ENCODE measurements at regions not wholly inside any gene's neighbourhood (a gene's known extent, or its start where the extent isn't known, plus 50 kb on each side); places are given as distances from the start of the nearest gene placed in this dataset.

DNA sequence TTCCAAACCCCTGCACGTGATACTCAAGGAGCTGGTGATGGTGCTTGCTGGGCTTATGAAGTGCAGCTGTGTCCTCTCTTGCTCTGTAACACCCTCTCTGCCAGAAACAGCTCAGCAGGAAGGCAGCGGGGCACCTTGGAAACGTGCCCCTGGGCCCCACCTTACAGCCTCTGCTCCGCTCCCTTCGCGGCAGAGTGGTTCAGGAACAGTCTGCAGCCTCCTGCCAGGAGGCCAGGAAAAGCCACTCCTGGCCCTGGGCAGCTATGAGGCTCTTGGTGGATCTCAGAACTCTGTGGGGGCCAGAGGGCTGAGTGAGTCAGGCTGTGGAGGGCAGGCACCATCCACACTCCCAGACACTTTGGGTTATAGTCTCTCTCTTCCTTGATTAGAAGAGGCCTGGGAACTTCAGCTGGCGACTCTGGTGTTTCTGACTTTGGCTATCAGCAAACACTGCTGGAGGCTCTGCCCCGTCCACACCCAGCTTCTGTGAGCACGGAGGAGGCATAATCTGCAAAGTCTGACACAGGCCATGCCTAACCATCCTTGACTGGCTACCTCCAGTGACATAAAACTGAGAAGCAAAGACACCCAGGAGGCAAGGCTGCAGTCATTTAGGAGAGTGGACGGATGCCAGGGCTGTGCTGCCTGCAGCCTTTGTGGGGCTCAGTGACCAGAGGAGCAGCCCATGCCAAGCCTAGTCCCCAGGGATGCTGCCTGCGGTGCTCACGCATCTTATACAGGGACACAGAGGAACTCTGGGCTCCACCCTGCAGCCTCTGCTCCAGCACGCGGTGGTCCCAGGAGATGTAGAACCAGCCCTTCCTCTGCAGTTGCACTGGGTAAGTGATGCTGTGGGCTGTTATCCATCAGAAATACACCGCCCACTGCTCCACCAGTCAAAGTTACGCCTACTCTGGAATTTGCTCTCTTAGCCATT lies 65.3 kb downstream of the METRNL start:
- Histone ChIP-seq H3K4me3 (ENCODE audit: low read depth, low read length) (no peak overlapping the region), H3K4me1 (ENCODE audit: control insufficient read depth, insufficient read depth, low read length) (no peaks in the 10 kb centered on the region), H3K9ac (ENCODE audit: low read depth, low read length) (no peak overlapping the region), H3K27me3 (ENCODE audit: control insufficient read depth, insufficient read depth, low read length) (no peaks in the 10 kb centered on the region), H3K36me3 (ENCODE audit: control insufficient read depth, insufficient read depth, low read length) (no peaks in the 10 kb centered on the region), H3K27ac (ENCODE audit: low read depth, low read length) (no peak overlapping the region), H3K9me3 (ENCODE audit: control insufficient read depth, insufficient read depth, low read length) (peaks cover 15% of the 10 kb centered on the region)

DNA sequence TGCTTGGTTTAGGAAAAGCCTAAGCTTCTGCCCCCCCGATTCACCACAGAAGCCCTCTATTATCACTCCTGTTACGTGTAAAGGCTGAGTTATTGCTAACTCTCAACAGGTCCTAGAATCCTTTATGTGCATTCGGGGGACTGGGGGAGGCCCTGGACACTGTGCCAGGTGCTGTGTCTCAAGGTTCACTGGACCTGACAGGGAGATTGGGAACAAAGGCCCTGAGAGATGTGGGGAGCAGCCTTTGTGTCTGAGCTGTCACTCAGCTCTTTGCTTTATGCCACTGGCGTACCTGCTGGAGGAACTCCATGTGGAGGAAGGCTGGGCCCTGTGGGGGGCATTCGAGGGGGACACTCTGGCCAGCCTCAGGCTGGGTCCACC lies 65.9 kb downstream of the METRNL start:
- no peak overlapping the region for H3K27ac ChIP-seq (ENCODE audit: low read depth, low read length)
- peaks cover 15% of the 10 kb centered on the region for H3K9me3 ChIP-seq (ENCODE audit: control insufficient read depth, insufficient read depth, low read length)
- no peaks in the 10 kb centered on the region for H3K27me3 ChIP-seq (ENCODE audit: control insufficient read depth, insufficient read depth, low read length)

DNA sequence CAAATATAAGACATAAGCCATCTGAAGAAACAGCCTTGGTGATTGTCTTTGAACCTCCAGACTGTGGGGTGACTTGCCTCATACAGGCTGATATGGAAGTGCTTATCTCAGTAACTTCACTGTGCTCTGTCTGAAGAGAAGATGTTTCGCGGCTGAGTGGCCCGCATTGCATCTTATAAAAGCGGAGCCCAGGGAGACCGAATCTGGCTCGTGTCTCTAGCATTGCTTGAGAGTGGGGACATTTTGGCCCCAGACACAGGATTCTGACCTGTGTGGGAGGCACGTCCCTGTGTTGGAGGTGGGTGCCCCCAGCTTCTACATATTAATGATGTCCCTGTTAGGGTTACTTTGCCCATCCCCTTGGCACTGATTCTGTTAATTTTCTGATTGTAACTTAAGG lies 66.4 kb downstream of the METRNL start:
- H3K9ac ChIP-seq (ENCODE audit: low read depth, low read length), result no peak overlapping the region
- no peaks in the 10 kb centered on the region for H3K27me3 ChIP-seq (ENCODE audit: control insufficient read depth, insufficient read depth, low read length)
- no peaks in the 10 kb centered on the region for H3K36me3 ChIP-seq (ENCODE audit: control insufficient read depth, insufficient read depth, low read length)
- no peak overlapping the region for H3K27ac ChIP-seq (ENCODE audit: low read depth, low read length)
- H3K4me1 ChIP-seq (ENCODE audit: control insufficient read depth, insufficient read depth, low read length), result no peaks in the 10 kb centered on the region
- H3K4me3 ChIP-seq (ENCODE audit: low read depth, low read length), result no peak overlapping the region
- peaks cover 15% of the 10 kb centered on the region for H3K9me3 ChIP-seq (ENCODE audit: control insufficient read depth, insufficient read depth, low read length)

More for the DNA sequence above, 65.9 kb downstream of the METRNL start:
- Histone ChIP-seq H3K4me3 (ENCODE audit: low read depth, low read length) (no peak overlapping the region), H3K4me1 (ENCODE audit: control insufficient read depth, insufficient read depth, low read length) (no peaks in the 10 kb centered on the region), H3K36me3 (ENCODE audit: control insufficient read depth, insufficient read depth, low read length) (no peaks in the 10 kb centered on the region), H3K9ac (ENCODE audit: low read depth, low read length) (no peak overlapping the region)

DNA sequence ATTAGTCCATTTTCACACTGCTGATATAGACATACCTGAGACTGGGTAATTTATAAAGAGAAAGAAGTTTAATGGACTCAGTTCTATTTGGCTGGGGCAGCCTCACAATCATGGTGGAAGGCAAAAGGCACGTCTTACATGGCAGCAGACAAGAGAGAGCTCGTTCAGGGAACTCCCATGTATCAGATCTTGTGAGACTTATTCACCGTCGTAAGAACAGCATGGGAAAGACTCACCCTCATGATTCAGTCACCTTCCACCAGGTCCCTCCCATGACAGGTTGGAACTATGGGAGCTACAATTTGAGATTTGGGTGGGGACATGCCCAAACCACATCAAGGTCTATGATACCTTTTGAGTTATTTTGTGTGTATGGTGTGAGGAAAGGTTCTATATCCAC lies 66.9 kb downstream of the METRNL start:
- H3K4me3 ChIP-seq (ENCODE audit: low read depth, low read length), result no peak overlapping the region
- no peak overlapping the region for H3K9ac ChIP-seq (ENCODE audit: low read depth, low read length)
- no peak overlapping the region for H3K27ac ChIP-seq (ENCODE audit: low read depth, low read length)
- peaks cover 2% of the 10 kb centered on the region for H3K4me1 ChIP-seq (ENCODE audit: control insufficient read depth, insufficient read depth, low read length)
- H3K27me3 ChIP-seq (ENCODE audit: control insufficient read depth, insufficient read depth, low read length), result no peaks in the 10 kb centered on the region
- H3K36me3 ChIP-seq (ENCODE audit: control insufficient read depth, insufficient read depth, low read length), result no peaks in the 10 kb centered on the region
- H3K9me3 ChIP-seq (ENCODE audit: control insufficient read depth, insufficient read depth, low read length), result peaks cover 15% of the 10 kb centered on the region

DNA sequence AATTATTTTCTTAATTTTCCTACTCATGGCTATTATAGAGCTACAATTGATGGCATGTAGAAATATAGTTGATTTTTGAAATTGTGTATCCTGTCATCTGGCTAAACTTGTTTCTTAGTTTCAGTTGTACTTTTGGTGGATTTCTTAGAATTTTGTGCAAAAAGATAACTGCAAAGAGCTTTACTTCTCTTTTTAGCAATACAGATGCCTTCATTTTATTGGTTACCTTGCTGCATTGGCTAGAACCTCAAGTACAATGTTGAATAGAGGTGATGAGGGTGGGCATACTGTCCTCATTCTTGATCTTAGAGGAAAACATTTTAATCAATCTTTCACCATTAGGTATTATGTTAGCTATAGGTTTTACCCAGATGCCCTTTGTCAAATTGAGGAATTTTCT lies 67.9 kb downstream of the METRNL start:
- Histone ChIP-seq H3K9me3 (ENCODE audit: control insufficient read depth, insufficient read depth, low read length) (peaks cover 11% of the 10 kb centered on the region), H3K36me3 (ENCODE audit: control insufficient read depth, insufficient read depth, low read length) (no peaks in the 10 kb centered on the region), H3K9ac (ENCODE audit: low read depth, low read length) (no peak overlapping the region), H3K27me3 (ENCODE audit: control insufficient read depth, insufficient read depth, low read length) (no peaks in the 10 kb centered on the region), H3K27ac (ENCODE audit: low read depth, low read length) (no peak overlapping the region), H3K4me3 (ENCODE audit: low read depth, low read length) (no peak overlapping the region), H3K4me1 (ENCODE audit: control insufficient read depth, insufficient read depth, low read length) (peaks cover 9% of the 10 kb centered on the region)

DNA sequence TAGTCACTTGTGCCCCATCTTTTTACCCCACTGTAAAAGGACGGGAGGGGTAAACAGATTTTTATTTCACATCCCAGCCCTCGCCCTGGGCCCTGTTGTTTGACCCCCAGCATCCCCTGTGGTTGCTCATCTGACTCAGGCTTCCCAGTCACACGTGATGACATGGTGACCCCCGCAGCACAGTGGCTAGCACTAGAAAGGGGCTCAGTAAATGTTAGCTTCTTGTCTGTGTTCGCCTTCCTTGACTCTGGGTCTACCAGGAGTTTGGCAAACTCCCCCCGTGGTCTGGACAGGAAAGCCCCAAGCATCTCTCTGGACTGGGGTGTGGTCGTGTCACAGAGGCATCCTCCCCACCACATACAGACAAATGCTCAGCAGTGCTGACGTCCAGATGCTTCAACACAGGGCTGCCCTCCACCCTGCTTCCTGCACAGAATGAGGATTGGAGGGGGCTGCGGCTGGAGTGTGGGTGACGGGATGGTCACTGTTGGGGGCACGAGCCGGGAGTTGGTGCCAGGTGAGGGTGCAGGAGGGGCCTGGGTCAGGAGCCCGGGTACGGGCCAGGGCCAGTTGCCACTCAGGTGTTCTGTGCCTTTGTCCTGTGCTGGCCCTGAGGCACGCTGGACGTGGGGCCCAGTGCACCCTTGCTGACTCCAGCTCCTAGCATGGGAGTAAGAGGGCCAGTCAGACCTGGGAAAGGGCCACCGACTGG lies 69.1 kb downstream of the METRNL start:
- Histone ChIP-seq H3K36me3 (ENCODE audit: control insufficient read depth, insufficient read depth, low read length) (no peaks in the 10 kb centered on the region), H3K27me3 (ENCODE audit: control insufficient read depth, insufficient read depth, low read length) (no peaks in the 10 kb centered on the region), H3K9me3 (ENCODE audit: control insufficient read depth, insufficient read depth, low read length) (no peaks in the 10 kb centered on the region; the same call in 1 of the 2 replicates), H3K4me3 (ENCODE audit: low read depth, low read length) (no peak overlapping the region), H3K4me1 (ENCODE audit: control insufficient read depth, insufficient read depth, low read length) (peaks cover 9% of the 10 kb centered on the region), H3K27ac (ENCODE audit: low read depth, low read length) (no peak overlapping the region), H3K9ac (ENCODE audit: low read depth, low read length) (no peak overlapping the region)

DNA sequence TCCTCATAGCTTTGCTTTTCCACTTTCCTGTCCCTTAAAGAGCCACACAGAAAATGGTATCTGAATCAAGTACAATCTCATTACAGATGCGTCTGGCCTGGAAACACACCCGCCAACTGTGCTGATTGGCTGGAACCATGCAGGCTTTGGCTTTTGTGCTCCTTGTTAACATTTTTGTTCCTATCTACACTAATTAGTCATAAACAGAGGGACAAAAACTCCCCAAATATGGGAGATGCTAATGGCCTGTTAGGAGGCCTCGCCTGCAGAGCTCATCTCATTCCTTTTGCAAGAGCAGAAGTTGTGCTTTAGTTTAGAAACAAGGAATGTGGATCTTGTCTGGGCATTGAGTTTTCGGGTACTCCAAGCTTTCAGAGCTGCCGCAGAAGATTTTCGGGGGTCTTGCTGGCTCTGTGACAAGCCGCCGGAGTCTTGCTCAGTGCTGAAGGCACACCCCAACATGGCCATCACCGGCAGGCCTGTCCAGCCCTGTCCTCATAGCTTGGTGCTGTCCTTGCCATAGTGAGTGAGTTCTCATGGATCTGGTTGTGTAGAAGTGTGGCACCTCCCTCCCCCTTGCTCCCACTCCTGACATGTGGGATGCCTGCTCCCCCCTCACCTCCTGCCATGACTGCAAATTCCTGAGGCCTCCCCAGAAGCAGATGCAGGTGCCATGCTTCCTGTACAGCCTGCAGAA lies 69.8 kb downstream of the METRNL start:
- Histone ChIP-seq H3K27me3 (ENCODE audit: control insufficient read depth, insufficient read depth, low read length) (no peaks in the 10 kb centered on the region), H3K36me3 (ENCODE audit: control insufficient read depth, insufficient read depth, low read length) (no peaks in the 10 kb centered on the region), H3K4me1 (ENCODE audit: control insufficient read depth, insufficient read depth, low read length) (peaks cover 9% of the 10 kb centered on the region)

DNA sequence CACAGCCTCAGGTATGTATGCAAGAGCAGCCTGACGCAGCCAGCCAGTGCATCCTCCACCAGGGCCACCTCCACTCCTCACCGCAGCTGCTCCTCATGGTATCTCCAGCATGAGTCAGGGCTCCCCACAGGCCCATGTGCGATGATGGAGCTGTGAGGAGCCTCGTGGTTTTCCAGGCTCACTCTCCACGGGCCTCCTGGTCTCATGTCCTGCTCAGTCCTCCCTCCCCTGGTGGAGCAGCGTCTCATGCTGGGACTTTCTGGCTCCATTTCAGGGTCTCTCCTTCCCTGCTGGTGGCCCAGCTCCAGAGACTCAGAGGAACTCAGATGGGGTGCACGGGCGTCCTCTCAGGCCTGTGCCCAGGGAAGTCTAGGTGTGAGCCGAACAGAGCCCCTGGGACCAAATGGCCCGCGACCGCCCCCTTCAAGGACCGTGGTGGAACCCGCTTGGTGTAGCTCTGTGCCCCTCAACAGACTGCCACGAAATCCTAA lies 70.4 kb downstream of the METRNL start:
- Histone ChIP-seq H3K36me3 (ENCODE audit: control insufficient read depth, insufficient read depth, low read length) (no peaks in the 10 kb centered on the region), H3K4me1 (ENCODE audit: control insufficient read depth, insufficient read depth, low read length) (peaks cover 9% of the 10 kb centered on the region), H3K9ac (ENCODE audit: low read depth, low read length) (no peak overlapping the region), H3K4me3 (ENCODE audit: low read depth, low read length) (no peak overlapping the region), H3K27me3 (ENCODE audit: control insufficient read depth, insufficient read depth, low read length) (no peaks in the 10 kb centered on the region), H3K9me3 (ENCODE audit: control insufficient read depth, insufficient read depth, low read length) (no peaks in the 10 kb centered on the region), H3K27ac (ENCODE audit: low read depth, low read length) (no peak overlapping the region)

More for the DNA sequence above, 69.8 kb downstream of the METRNL start:
- H3K9me3 ChIP-seq (ENCODE audit: control insufficient read depth, insufficient read depth, low read length), result no peaks in the 10 kb centered on the region
- H3K27ac ChIP-seq (ENCODE audit: low read depth, low read length), result no peak overlapping the region
- no peak overlapping the region for H3K4me3 ChIP-seq (ENCODE audit: low read depth, low read length)
- no peak overlapping the region for H3K9ac ChIP-seq (ENCODE audit: low read depth, low read length)

DNA sequence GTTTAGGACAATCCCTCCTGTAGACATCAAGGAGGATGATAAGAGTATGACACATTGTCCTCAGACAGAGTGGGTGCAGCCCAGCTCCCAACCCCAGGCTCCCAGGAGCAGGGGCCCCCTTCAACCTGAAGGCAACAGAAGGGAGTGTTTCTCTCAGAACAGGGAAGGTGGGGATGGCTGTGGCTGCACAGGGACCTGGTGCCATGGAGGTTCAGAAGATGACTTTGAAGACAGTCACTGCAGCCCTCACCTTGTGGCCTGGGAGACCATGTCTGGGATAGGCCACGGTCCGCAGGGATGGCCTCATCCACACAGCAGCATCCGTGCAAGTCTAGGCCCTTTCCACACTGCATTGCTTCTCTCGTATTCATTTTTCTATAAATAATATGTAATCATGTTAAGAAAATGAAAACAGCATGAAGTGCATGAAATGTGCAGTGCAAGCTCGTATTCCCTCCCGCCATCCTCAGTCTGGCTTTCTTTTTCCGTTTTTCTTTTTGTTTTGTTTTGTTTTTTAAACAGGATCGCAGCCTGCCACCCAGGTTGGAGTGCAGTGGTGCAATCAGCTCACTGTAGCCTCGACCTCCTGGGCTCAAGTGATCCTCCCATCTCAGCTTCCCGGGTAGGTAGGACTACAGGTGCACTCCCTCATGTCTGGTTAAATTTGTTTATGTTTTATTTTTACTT lies 71.1 kb downstream of the METRNL start:
- H3K9me3 ChIP-seq (ENCODE audit: control insufficient read depth, insufficient read depth, low read length), result no peaks in the 10 kb centered on the region
- no peak overlapping the region for H3K9ac ChIP-seq (ENCODE audit: low read depth, low read length)

DNA sequence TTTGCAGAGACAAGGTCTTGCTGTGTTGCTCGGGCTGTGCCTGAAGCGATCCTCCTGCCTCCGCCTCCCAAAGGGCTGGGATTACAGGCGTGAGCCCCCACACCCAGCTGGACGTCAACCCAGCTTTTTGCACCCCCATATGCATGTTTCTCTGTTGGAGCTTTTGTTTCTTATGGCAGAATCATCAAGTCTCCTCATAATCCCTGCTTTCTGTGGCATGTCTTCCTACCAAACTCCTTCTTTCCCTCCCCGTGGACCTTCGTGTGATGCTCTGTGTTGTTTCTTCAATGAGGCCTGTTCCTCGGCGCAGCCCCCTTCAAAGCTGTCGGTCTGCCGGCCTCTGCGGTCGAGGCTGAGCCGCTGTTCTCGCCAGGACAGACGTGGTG lies 71.6 kb downstream of the METRNL start:
- Histone ChIP-seq H3K4me1 (ENCODE audit: control insufficient read depth, insufficient read depth, low read length) (peaks cover 9% of the 10 kb centered on the region), H3K4me3 (ENCODE audit: low read depth, low read length) (no peak overlapping the region), H3K9ac (ENCODE audit: low read depth, low read length) (no peak overlapping the region), H3K27ac (ENCODE audit: low read depth, low read length) (no peak overlapping the region), H3K36me3 (ENCODE audit: control insufficient read depth, insufficient read depth, low read length) (no peaks in the 10 kb centered on the region), H3K27me3 (ENCODE audit: control insufficient read depth, insufficient read depth, low read length) (no peaks in the 10 kb centered on the region), H3K9me3 (ENCODE audit: control insufficient read depth, insufficient read depth, low read length) (no peaks in the 10 kb centered on the region)

More for the DNA sequence above, 71.1 kb downstream of the METRNL start:
- H3K27me3 ChIP-seq (ENCODE audit: control insufficient read depth, insufficient read depth, low read length), result no peaks in the 10 kb centered on the region
- H3K27ac ChIP-seq (ENCODE audit: low read depth, low read length), result no peak overlapping the region
- H3K4me1 ChIP-seq (ENCODE audit: control insufficient read depth, insufficient read depth, low read length), result peaks cover 9% of the 10 kb centered on the region
- H3K36me3 ChIP-seq (ENCODE audit: control insufficient read depth, insufficient read depth, low read length), result no peaks in the 10 kb centered on the region
- H3K4me3 ChIP-seq (ENCODE audit: low read depth, low read length), result no peak overlapping the region

Data from HUES48 (cell line).